ENCODE measurements at regions not wholly inside any gene's neighbourhood (a gene's known extent, or its start where the extent isn't known, plus 50 kb on each side); places are given as distances from the start of the nearest gene placed in this dataset.

GRCh38 chr5:2096887-2097505 is 214.3 kb upstream of the IRX4 start:
- H2BK20ac ChIP-seq (ENCODE audit: low read length) = no peak overlapping the region
- no peaks in the 10 kb centered on the region for H3K9me3 ChIP-seq (ENCODE audit: insufficient read depth in 2 of 2, low read depth in 1 of 2, low read length in 1 of 2)
- no peaks in the 10 kb centered on the region for H3K79me2 ChIP-seq (ENCODE audit: control insufficient read depth in 1 of 2, insufficient read depth in 2 of 2, low read length in 2 of 2)
- ChIA-PET CTCF (ENCODE audit: partially characterized antibody) (interaction anchor here (0.8 kb wide), 1 partner anchor 30 kb away, joined by 3 read pairs; no protein-coding TSS in a partner anchor), POLR2A (ENCODE audit: partially characterized antibody) (no interaction called here)
- H3K14ac ChIP-seq (ENCODE audit: insufficient read length) = no peak overlapping the region
- no peak overlapping the region for H2AK5ac ChIP-seq (ENCODE audit: low read depth, low read length)
- H4K8ac ChIP-seq (ENCODE audit: extremely low read depth, insufficient read depth, low read length) = no peak overlapping the region; the same call in 1 of the 2 replicates
- H3K56ac ChIP-seq (replicated peaks; ENCODE audit: insufficient read length, low read depth, low read length) = no peak overlapping the region
- H3K4me1 ChIP-seq (replicated peaks in 1 of 4; ENCODE audit: control insufficient read depth in 3 of 4, insufficient read depth in 4 of 4, low read length in 3 of 4) = peaks cover 0 to under 1% (median 0%) of the 10 kb centered on the region in 4 experiments; a peak in 1 of 7 replicates
- H3K36me3 ChIP-seq (ENCODE audit: control insufficient read depth in 2 of 4, insufficient read depth in 4 of 4, low read length in 3 of 4) = no peaks in the 10 kb centered on the region
- 96% methylated on average over 22 of the region's 22 CpGs; no CpG with 5 or more reads in 1 of the 2 experiments for WGBS, 2 experiments (ENCODE audit: extremely low coverage in 1 of 2, insufficient coverage in 1 of 2, insufficient read length in 1 of 2, insufficient replicate concordance in 2 of 2, low coverage in 1 of 2, low lambda C conversion rate in 2 of 2, missing lambda C conversion rate in 1 of 2)
- H3K4me3 ChIP-seq (ENCODE audit: extremely low read depth in 1 of 4, insufficient read depth in 2 of 4, low read depth in 3 of 4, low read length in 4 of 4) = no peak overlapping the region
- H3K79me1 ChIP-seq (ENCODE audit: low read depth, low read length) = no peaks in the 10 kb centered on the region
- H3K23ac ChIP-seq (ENCODE audit: insufficient read length) = no peak overlapping the region
- TF ChIP-seq CTBP2 (IDR thresholded peaks at IDR 0.05; ENCODE audit: borderline replicate concordance, insufficient read depth, insufficient read length, low read length) (no peak), BACH1 (IDR thresholded peaks at IDR 0.05; ENCODE audit: low read length) (no peak)
- H2BK120ac ChIP-seq (replicated peaks; ENCODE audit: low read depth, low read length) = no peak overlapping the region
- no peak overlapping the region for H3K4ac ChIP-seq (replicated peaks; ENCODE audit: insufficient read length, low read depth, low read length)
- no peak overlapping the region for H2BK12ac ChIP-seq (ENCODE audit: low read depth, low read length)
- no peak overlapping the region for H3K9ac ChIP-seq (replicated peaks in 1 of 4; ENCODE audit: extremely low read depth in 1 of 4, low read depth in 3 of 4, low read length in 3 of 4)
- H3K18ac ChIP-seq (ENCODE audit: extremely low read depth, low read length) = no peak overlapping the region; the same call in 1 of the 2 replicates
- H4K91ac ChIP-seq (replicated peaks; ENCODE audit: insufficient read length, low read length) = no peak overlapping the region
- DNase-seq (ENCODE audit: low read depth in 1 of 2, low spot score in 2 of 2) (no peak), FAIRE-seq (no peak)
- no peak overlapping the region for H2BK15ac ChIP-seq (ENCODE audit: low read length)
- no peaks in the 10 kb centered on the region for H4K20me1 ChIP-seq (replicated peaks in 1 of 2; ENCODE audit: control insufficient read depth in 1 of 2, insufficient read depth in 2 of 2, low read length in 2 of 2)
- no peak overlapping the region for H3K27ac ChIP-seq (ENCODE audit: low read depth, low read length)
- 0 out of 2 replicates have a peak, but pooled peaks cover 2% of the 10 kb centered on the region for H3K23me2 ChIP-seq (ENCODE audit: low read depth, low read length)
- H3K4me2 ChIP-seq (ENCODE audit: insufficient read depth in 1 of 2, low read depth in 2 of 2, low read length in 2 of 2) = no peak overlapping the region
- no peak overlapping the region for H2AFZ ChIP-seq (ENCODE audit: low read length)
- H2BK5ac ChIP-seq (ENCODE audit: low read depth, low read length) = no peak overlapping the region
- H4K5ac ChIP-seq (ENCODE audit: insufficient read length, low read depth, low read length) = no peak overlapping the region
- no peaks in the 10 kb centered on the region for H3K27me3 ChIP-seq (replicated peaks in 1 of 4; ENCODE audit: control insufficient read depth in 3 of 4, extremely low read depth in 1 of 4, insufficient read depth in 3 of 4, low read length in 3 of 4)

All from H1 (cell line).